Peyer's patch (tissue), 4 donors: ENCODE measurements at regions not wholly inside any gene's neighbourhood (a gene's known extent, or its start where the extent isn't known, plus 50 kb on each side); places are given as distances from the start of the nearest gene placed in this dataset.

Source experiments
- POLR2A ChIP-seq, 2 donors: fragments of 450-650 bp; IDR thresholded peaks; one replicate each; pipeline ENCODE4 v1.5.1; 2017; ENCODE audit warnings: antibody characterized with exemption in 2 of 2, mild to moderate bottlenecking in 2 of 2, moderate library complexity in 2 of 2
- TF ChIP-seq, protein P1 (sequence below), 6 experiments: fragments of 450-650 bp in 4 of 6; fragments of 200-600 bp in 2 of 6; sonication (generic) in 1 of 6; IDR thresholded peaks; one replicate each; pipeline ENCODE4 v1.5.1; 2017 to 2019; ENCODE audit warnings: antibody characterized with exemption in 6 of 6, mild to moderate bottlenecking in 3 of 6, moderate library complexity in 1 of 6

DNA sequence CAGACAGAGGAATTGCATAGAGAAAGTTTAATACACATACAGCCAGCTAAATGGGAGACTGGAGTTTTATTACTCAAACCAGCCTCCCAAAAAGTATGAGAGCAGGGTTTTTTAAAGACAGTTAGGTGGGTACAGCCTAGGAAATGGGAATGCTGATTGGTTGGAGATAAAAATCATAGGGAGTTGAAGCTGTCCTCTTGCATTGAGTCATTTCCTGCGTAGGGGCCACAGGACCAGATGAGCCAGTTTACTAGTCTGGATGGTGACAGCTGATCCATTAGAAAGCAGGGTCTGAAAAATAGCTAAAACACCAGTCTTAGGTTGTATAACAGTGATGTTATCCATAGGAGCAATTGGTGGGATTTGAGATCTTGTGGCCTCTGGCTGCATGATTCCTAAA, 76.1 kb upstream of the POM121L12 start:
- no peak for TF ChIP-seq POLR2A (IDR thresholded peaks at IDR 0.05)
- TF ChIP-seq, protein P1, sequence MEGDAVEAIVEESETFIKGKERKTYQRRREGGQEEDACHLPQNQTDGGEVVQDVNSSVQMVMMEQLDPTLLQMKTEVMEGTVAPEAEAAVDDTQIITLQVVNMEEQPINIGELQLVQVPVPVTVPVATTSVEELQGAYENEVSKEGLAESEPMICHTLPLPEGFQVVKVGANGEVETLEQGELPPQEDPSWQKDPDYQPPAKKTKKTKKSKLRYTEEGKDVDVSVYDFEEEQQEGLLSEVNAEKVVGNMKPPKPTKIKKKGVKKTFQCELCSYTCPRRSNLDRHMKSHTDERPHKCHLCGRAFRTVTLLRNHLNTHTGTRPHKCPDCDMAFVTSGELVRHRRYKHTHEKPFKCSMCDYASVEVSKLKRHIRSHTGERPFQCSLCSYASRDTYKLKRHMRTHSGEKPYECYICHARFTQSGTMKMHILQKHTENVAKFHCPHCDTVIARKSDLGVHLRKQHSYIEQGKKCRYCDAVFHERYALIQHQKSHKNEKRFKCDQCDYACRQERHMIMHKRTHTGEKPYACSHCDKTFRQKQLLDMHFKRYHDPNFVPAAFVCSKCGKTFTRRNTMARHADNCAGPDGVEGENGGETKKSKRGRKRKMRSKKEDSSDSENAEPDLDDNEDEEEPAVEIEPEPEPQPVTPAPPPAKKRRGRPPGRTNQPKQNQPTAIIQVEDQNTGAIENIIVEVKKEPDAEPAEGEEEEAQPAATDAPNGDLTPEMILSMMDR (IDR thresholded peaks at IDR 0.05), result no peak
